Kidney epithelial cell (primary cell): ENCODE measurements at regions not wholly inside any gene's neighbourhood (a gene's known extent, or its start where the extent isn't known, plus 50 kb on each side); places are given as distances from the start of the nearest gene placed in this dataset.
"Not testable (repeated sequence)": the region's sequence is repeated elsewhere in the genome, so short reads cannot be mapped to it uniquely, and the experiment has no call there.

Source experiments
- DNase-seq: peaks from one replicate; pipeline ENCODE4 v3.0.0-alpha.2; 2010; ENCODE audit warnings: low read depth
- H3K27me3 ChIP-seq: 2 replicates; pipeline ENCODE4 v1.6.0; 2011; ENCODE audit warnings: low read length; ENCODE audit not compliant: control insufficient read depth, insufficient read depth
- H3K36me3 ChIP-seq: 2 replicates; pipeline ENCODE4 v1.5.1; 2011; ENCODE audit warnings: low read length; ENCODE audit not compliant: control insufficient read depth, insufficient read depth
- H3K4me3 ChIP-seq: 2 replicates; pipeline ENCODE4 v1.5.1; 2011; ENCODE audit warnings: low read depth, mild to moderate bottlenecking, control low read depth, low read length
- TF ChIP-seq, protein P1 (sequence below): IDR thresholded peaks from 2 replicates; pipeline ENCODE4 v1.5.1; 2011; ENCODE audit warnings: mild to moderate bottlenecking, moderate library complexity, low read length, control low read depth, inconsistent platforms; ENCODE audit not compliant: insufficient read depth, poor library complexity, severe bottlenecking

DNA sequence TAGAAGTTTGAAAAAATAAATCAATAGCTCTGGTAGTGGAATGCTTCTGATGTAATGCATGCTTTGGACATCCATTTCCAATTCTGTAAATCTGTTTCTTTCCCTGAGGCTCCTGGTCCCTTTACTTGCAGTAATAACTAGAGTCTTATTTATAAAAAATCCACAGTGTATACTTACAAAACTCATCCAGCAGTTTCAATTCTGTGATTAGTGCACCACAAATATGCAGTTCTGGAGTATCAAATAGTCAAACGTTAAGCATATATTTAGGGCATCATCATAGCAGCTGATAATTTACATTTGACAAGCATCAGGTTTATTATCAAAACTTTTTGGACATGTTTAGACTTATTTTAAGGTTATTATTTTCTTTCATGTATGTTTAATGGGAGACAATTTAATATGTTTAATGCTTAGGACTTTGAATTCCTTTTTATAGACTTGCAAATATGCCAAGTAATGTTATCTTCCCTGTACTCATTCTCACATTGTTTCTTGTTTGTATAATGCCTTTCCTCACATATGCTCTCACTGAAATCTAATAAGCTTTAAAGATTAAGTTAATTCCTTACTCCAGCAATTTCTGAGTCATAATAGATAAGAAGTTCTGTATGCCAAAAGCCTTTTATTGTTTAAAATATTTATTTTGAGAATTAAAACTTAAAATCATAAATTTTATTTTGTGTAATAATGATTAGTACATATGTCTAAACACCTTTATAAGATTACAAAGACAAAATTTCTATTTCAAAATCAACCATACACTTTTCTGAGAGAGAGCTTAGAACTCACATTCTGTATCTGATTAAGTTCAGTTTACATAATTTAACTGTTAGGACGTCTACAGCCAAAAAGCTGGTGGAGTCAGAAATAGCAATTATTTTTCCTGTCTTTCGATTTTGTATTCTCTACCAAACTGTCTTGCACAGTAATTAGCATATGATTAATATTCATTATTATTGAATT is 341.5 kb upstream of the TMEFF2 start:
- TF ChIP-seq, protein P1, sequence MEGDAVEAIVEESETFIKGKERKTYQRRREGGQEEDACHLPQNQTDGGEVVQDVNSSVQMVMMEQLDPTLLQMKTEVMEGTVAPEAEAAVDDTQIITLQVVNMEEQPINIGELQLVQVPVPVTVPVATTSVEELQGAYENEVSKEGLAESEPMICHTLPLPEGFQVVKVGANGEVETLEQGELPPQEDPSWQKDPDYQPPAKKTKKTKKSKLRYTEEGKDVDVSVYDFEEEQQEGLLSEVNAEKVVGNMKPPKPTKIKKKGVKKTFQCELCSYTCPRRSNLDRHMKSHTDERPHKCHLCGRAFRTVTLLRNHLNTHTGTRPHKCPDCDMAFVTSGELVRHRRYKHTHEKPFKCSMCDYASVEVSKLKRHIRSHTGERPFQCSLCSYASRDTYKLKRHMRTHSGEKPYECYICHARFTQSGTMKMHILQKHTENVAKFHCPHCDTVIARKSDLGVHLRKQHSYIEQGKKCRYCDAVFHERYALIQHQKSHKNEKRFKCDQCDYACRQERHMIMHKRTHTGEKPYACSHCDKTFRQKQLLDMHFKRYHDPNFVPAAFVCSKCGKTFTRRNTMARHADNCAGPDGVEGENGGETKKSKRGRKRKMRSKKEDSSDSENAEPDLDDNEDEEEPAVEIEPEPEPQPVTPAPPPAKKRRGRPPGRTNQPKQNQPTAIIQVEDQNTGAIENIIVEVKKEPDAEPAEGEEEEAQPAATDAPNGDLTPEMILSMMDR: no peak
- H3K36me3 ChIP-seq: no peaks in the 10 kb centered on the region
- no peak for DNase-seq
- H3K4me3 ChIP-seq: no peak overlapping the region
- no peaks in the 10 kb centered on the region for H3K27me3 ChIP-seq

DNA sequence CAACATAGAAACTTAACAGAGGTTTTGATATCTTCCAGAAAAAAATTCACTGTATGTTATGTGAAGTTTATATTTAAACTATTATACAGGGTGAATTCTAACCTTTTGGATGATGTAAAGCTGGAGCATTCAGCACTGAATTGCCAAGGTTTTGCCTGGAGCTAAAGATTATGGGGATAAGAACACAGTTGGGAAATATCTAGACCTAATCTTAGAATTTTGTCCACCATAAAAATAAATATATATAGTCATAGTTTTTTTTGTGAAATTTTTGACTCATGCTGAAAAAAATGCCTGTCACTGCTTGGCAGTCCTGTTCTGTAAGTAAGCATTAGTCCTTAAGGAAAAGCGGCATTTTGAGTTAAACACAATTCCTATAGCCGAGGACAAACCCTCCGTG is 339.3 kb upstream of the TMEFF2 start:
- DNase-seq: no peak

DNA sequence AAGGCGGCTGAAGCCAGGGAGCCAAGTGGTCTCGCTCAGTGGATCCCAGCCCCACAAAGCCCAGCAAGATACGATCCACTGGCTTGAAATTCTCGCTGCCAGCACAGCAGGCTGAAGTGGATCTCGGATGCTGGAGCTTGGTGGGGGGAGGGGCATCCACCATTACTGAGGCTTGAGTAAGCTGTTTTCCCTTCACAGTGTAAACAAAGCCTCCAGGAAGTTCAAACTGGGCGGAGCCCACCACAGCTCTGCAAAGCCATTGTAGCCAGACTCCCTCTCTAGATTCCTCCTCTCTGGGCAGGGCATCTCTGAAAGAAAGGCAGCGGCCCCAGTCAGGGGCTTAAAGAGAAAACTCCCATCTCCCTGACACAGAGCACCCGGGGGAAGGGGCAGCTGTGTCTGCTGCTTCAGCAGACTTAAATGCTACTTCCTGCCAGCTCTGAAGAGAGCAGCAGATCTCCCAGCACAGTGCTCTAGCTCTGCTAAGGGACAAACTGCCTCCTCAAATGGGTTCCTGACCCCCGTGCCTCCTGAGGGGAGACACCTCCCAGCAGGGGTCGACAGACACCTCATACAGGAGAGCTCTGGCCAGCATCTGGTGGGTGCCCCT is 330.0 kb upstream of the TMEFF2 start:
- not testable (repeated sequence) for DNase-seq, H3K36me3 ChIP-seq, H3K27me3 ChIP-seq, H3K4me3 ChIP-seq

More for the DNA sequence above, 339.3 kb upstream of the TMEFF2 start:
- H3K4me3 ChIP-seq: no peak overlapping the region
- no peaks in the 10 kb centered on the region for H3K36me3 ChIP-seq
- H3K27me3 ChIP-seq: no peaks in the 10 kb centered on the region
- TF ChIP-seq, protein P1: no peak

DNA sequence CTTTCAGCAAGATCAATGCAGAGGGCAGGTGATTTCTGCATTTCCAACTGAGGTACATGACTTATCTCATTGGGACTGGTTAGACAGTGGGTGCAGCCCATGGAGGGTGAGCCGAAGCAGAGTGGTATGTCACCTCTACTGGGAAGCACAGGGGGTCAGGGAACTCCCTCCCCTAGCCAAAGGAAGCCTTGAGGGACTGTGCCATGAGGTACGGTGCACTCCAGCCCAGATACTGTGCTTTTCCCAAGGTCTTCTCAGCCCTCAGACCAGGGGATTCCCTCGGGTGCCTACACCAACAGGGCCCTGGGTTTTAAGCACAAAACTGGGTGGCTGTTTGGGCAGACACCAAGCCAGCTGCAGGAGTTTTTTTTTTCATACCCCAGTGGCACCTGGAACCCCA is 329.5 kb upstream of the TMEFF2 start:
- not testable (repeated sequence) for H3K27me3 ChIP-seq, H3K4me3 ChIP-seq, H3K36me3 ChIP-seq, DNase-seq

DNA sequence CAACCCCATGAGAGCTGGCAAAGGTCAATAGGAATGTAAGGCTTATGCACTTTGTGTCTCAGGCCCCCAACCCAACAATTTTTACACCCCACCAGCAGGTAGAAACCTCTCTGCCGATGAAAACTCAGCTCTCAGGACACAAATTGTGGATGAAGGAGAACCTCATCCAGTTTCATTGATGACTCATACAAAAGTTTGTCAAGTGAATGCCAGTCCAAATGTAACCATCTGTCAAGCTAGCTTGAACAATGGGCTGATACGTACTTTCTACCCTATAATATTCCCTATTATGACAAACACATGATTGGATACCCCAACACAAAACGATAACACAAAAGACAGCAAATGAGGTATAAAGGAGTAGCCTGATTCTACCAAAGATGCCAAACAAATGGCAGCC is 321.2 kb upstream of the TMEFF2 start:
- TF ChIP-seq, protein P1: no peak
- H3K4me3 ChIP-seq: no peak overlapping the region
- no peaks in the 10 kb centered on the region for H3K27me3 ChIP-seq
- DNase-seq: no peak
- no peaks in the 10 kb centered on the region for H3K36me3 ChIP-seq

DNA sequence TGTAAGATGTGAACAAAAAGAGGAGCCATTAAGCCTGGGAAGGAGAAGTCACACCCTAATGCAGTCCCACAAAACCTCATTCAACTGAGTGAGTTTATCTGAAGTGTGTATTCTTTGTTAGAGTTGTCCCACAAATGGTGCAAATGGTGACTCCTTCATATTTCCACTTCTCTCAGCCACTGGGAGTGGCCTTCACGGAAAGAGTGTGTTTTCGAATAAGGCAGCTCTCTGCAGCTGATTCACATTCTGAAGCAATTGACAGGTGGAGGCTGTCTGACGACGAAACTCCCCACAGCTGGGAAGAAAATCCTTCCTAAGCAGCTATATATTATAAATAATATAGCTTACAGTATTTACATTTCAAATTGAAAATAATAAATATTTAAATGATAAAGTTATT is 318.8 kb upstream of the TMEFF2 start:
- Histone ChIP-seq H3K27me3 (no peaks in the 10 kb centered on the region), H3K4me3 (no peak overlapping the region), H3K36me3 (no peaks in the 10 kb centered on the region)
- no peak for DNase-seq
- TF ChIP-seq, protein P1: no peak

DNA sequence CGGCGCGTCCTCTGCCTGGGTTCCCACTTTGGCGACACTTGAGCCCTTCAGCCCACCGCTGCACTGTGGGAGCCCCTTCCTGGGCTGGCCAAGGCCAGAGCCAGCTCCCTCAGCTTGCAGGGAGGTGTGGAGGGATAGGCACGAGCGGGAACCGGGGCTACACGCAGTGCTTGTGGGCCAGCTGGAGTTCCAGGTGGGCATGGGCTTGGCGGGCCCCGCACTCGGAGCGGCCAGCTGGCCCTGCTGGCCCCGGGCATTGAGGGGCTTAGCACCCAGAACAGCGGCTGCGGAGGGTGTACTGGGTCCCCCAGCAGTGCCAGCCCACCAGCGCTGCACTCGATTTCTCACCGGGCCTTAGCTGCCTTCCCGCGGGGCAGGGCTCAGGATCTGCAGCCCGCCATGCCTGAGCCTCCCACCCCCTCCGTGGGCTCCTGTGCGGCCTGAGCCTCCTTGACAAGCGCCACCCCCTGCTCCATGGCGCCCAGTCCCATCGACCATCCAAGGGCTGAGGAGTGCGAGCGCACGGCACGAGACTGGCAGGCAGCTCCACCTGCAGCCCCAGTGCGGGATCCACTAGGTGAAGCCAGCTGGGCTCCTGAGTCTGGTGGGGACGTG is 313.2 kb upstream of the TMEFF2 start:
- H3K27me3 ChIP-seq, DNase-seq, H3K36me3 ChIP-seq, H3K4me3 ChIP-seq: not testable (repeated sequence)
